ENCODE measurements at regions not wholly inside any gene's neighbourhood (a gene's known extent, or its start where the extent isn't known, plus 50 kb on each side); places are given as distances from the start of the nearest gene placed in this dataset.

DNA sequence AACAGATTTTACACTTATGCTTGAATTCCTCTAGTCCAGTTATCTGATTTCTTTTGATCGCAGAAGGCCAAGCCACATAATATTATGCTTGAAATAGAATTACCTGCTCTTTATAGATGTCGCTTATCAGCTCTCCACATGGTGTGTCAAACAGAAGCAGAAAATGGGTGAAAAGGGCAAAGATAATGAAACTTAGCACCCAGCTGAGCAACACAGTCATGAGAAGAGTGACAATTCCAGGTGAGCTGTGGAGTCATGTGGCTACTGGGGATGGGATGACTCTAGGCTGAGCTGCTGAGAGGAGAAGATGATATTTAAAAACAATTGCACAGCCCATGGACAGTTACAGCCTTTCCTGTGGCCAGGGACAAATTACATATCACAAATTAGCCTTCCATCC, 398.7 kb upstream of the PDZRN3 start:
- POLR2A ChIA-PET, result no interaction called here

DNA sequence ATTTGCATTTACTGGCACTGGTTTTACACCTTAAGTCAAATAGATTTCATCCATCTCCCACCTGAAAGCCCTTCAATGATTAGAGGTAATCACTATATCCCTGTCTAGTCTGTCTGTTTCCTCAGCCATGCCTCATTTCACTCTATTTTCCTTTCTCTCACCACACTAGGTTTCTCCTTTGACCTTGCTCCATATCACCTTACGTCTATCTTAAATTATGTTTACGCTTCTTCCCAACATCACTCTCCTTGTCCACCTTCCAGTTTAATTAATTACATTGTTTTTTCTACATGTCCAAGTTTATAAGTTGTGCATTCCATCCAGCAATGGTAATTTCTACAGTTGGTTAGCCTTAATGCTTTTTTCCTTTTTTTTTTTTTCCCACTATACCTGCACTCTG, 396.7 kb upstream of the PDZRN3 start:
- no peak for DNase-seq (ENCODE audit: low read depth, low spot score)
- POLR2A ChIA-PET, result no interaction called here
- H3K4me3 ChIP-seq (ENCODE audit: low read depth, low read length), result no peak overlapping the region
- CTCF ChIA-PET, result no interaction called here
- TF ChIP-seq, protein P1, sequence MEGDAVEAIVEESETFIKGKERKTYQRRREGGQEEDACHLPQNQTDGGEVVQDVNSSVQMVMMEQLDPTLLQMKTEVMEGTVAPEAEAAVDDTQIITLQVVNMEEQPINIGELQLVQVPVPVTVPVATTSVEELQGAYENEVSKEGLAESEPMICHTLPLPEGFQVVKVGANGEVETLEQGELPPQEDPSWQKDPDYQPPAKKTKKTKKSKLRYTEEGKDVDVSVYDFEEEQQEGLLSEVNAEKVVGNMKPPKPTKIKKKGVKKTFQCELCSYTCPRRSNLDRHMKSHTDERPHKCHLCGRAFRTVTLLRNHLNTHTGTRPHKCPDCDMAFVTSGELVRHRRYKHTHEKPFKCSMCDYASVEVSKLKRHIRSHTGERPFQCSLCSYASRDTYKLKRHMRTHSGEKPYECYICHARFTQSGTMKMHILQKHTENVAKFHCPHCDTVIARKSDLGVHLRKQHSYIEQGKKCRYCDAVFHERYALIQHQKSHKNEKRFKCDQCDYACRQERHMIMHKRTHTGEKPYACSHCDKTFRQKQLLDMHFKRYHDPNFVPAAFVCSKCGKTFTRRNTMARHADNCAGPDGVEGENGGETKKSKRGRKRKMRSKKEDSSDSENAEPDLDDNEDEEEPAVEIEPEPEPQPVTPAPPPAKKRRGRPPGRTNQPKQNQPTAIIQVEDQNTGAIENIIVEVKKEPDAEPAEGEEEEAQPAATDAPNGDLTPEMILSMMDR (IDR thresholded peaks at IDR 0.05; ENCODE audit: insufficient read depth, low read length, missing control alignments), result no peak

More for the DNA sequence above, 398.7 kb upstream of the PDZRN3 start:
- no peak for DNase-seq (ENCODE audit: low read depth, low spot score)
- CTCF ChIA-PET, result interaction anchor here (1.2 kb wide), 1 partner anchor 1154 kb away, joined by 3 read pairs; no protein-coding TSS in a partner anchor
- no peak overlapping the region for H3K4me3 ChIP-seq (ENCODE audit: low read depth, low read length)
- TF ChIP-seq, protein P1 (IDR thresholded peaks at IDR 0.05; ENCODE audit: insufficient read depth, low read length, missing control alignments), result no peak

DNA sequence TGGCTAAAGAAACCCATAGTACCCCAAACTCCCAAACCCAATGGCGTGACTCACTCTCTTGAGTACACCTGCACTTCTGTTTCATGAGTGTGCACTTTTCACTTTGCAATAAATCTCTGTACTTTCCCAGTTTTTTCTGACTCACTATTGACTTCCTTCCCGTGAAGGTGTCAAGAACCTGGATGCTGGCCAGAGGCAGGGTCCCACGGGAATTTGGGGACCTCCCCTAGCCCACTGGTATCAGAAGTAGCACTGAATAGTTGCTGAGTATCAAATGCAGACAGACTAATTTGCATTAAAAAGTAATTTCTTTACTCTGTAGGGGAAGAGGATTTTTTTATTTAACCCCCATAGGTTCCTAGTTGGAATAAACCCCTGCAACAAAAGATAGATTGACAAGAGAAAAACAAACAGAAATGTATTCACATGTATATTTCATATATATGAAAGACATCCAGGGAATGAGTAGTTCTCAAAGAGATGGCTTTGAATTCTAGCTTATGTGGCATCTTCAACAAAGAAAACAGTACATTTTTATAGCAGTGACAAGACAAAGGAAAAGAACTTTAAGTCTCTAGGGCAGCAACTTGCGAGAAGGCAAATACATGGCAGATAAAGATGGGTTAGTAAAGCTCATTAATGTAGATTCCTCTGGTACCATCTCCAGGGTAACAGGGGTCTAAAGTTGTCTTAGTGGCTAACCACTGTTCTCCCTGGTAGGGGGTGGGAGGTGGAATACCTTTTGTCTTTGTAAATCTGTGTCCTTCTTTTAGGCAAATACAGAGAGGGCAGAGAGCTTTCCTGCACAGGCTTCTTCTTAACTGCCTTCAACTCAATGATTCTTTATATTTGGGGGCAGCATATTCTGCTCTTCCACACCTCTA, 385.5 kb upstream of the PDZRN3 start:
- DNase-seq (ENCODE audit: low read depth, low spot score), result no peak
- ChIA-PET POLR2A (no interaction called here), CTCF (interaction anchor here (0.9 kb wide), 1 partner anchor 56 kb away, joined by 3 read pairs; no protein-coding TSS in a partner anchor)
- H3K4me3 ChIP-seq (ENCODE audit: low read depth, low read length), result no peak overlapping the region
- TF ChIP-seq, protein P1 (IDR thresholded peaks at IDR 0.05; ENCODE audit: insufficient read depth, low read length, missing control alignments), result no peak

DNA sequence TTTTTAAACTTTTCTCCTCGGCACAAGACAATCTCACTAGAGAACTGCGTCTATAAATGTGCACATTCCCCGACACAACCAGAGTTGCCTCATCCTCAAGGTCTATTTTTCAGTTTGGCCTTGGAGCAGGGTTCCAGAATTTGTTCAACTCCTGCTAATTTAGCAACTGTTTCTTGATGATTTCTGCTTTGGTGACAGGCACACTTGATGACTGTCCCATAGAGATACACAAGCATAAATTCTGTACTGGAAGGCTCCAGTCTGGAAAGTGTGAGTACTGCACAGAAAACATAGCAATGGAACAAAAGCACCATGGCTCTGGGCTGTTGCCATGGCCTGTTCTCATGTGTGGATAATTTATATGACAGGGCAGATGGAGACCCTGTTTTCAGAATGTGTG, 379.6 kb upstream of the PDZRN3 start:
- POLR2A ChIA-PET, result no interaction called here
- CTCF ChIA-PET, result no interaction called here
- H3K4me3 ChIP-seq (ENCODE audit: low read depth, low read length), result no peak overlapping the region
- DNase-seq (ENCODE audit: low read depth, low spot score), result no peak
- TF ChIP-seq, protein P1 (IDR thresholded peaks at IDR 0.05; ENCODE audit: insufficient read depth, low read length, missing control alignments), result no peak

DNA sequence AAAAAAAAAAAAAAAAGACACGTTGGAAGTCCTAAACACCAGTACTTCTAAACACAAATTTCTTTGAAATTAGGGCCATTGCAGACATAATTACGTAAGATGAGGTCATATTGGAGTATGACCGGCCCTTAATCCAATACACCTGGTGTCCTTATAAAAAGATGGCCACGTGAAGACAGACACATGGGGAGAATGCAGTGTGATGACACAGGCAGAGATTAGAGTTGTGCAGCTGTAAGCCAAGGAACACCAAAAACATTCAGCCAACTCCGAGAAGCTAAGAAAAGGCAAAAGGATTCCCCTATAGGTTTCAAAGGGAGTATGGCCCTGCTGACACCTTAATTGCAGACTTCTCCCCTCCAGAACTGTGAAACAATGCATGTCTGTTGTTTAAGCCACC, 379.0 kb upstream of the PDZRN3 start:
- CTCF ChIA-PET, result no interaction called here

DNA sequence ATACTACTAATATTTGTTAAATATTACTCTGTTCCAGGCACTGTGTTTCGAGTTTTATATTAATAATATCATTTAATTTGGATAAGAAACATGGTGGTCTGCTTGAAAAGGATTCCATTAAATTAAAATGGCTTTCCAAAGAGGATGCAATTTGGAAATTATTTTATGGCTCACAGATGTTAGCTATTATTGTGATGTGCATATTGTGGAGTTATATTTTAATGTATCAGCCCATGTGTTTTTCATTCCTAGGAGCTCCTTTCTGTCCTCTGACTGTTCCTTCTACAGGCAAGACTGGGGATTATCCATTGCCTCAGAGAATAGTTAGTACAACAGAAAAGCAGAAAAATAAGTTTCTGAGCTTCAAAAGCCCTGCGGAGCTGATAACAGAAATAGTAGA, 376.7 kb upstream of the PDZRN3 start:
- ChIA-PET POLR2A (no interaction called here), CTCF (no interaction called here)
- TF ChIP-seq, protein P1 (IDR thresholded peaks at IDR 0.05; ENCODE audit: insufficient read depth, low read length, missing control alignments), result no peak
- H3K4me3 ChIP-seq (ENCODE audit: low read depth, low read length), result no peak overlapping the region
- no peak for DNase-seq (ENCODE audit: low read depth, low spot score)

More for the DNA sequence above, 379.0 kb upstream of the PDZRN3 start:
- TF ChIP-seq, protein P1 (IDR thresholded peaks at IDR 0.05; ENCODE audit: insufficient read depth, low read length, missing control alignments), result no peak
- POLR2A ChIA-PET, result no interaction called here
- no peak for DNase-seq (ENCODE audit: low read depth, low spot score)
- H3K4me3 ChIP-seq (ENCODE audit: low read depth, low read length), result no peak overlapping the region
